ENCODE measurements at regions not wholly inside any gene's neighbourhood (a gene's known extent, or its start where the extent isn't known, plus 50 kb on each side); places are given as distances from the start of the nearest gene placed in this dataset.

- H3K4me1 ChIP-seq, result peaks cover 0 to 11% (median 0%) of the 10 kb centered on the region in 4 donors
- WGBS, 2 donors, result 38 to 41% methylated on average over 1 of the region's 1 CpG
- peaks cover 0 to 7% (median 0%) of the 10 kb centered on the region in 4 donors for H3K9me3 ChIP-seq
- no peak for DNase-seq (ENCODE audit: low spot score in 2 of 2)
- no peaks in the 10 kb centered on the region for H3K36me3 ChIP-seq
- peak overlapping the region in 2 of 4 donors; percentile 54 to 65 for H3K27ac ChIP-seq
- no peaks in the 10 kb centered on the region for H3K27me3 ChIP-seq
- no peak overlapping the region for H3K4me3 ChIP-seq
- TF ChIP-seq EP300 (IDR thresholded peaks at IDR 0.05) (peak in 1 of 2 donors; percentile 15), CTCF (IDR thresholded peaks at IDR 0.05) (no peak), POLR2A (IDR thresholded peaks at IDR 0.05) (no peak)
Observed at GRCh38 chr9:22739712-22740111, 293.1 kb downstream of the DMRTA1 start.

- TF ChIP-seq CTCF (IDR thresholded peaks at IDR 0.05) (no peak), POLR2A (IDR thresholded peaks at IDR 0.05) (no peak), EP300 (IDR thresholded peaks at IDR 0.05) (no peak)
- Histone ChIP-seq H3K9me3 (peaks cover 0 to 7% (median 0%) of the 10 kb centered on the region in 4 donors), H3K27me3 (no peaks in the 10 kb centered on the region), H3K4me3 (no peak overlapping the region), H3K27ac (peak overlapping the region in 2 of 4 donors; percentile 54 to 68), H3K4me1 (peaks cover 0 to 11% (median 0%) of the 10 kb centered on the region in 4 donors), H3K36me3 (no peaks in the 10 kb centered on the region)
- 68 to 72% methylated on average over 1 of the region's 1 CpG for WGBS, 2 donors
- no peak for DNase-seq (ENCODE audit: low spot score in 2 of 2)
Observed at GRCh38 chr9:22740781-22741180, 294.2 kb downstream of the DMRTA1 start.

DNA sequence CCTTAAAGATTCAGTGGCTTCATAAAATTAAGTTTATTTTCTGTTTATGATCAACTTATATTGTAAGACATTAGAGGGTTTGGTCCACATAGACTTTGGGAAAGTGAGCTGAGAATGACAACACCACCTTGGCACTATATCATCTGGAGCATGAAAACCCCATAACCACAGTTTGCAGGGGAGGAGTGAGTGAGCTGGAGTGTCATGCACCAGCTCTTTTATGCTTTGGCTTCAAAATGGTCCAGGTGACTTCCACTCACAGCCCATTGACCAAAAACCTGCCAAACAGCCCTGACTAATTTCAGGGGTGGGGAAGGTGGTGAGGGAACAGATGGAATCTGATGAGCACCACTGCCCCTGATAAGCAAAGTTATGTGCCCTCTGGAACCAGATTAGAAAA, 295.8 kb downstream of the DMRTA1 start:
- TF ChIP-seq POLR2A (IDR thresholded peaks at IDR 0.05), result no peak
- TF ChIP-seq CTCF (IDR thresholded peaks at IDR 0.05), result no peak
- TF ChIP-seq EP300 (IDR thresholded peaks at IDR 0.05), result no peak
- Histone ChIP-seq H3K27me3 (no peaks in the 10 kb centered on the region), H3K27ac (no peak overlapping the region), H3K4me1 (peaks cover 0 to 11% (median 0%) of the 10 kb centered on the region in 4 donors), H3K9me3 (peaks cover 0 to under 1% (median 0%) of the 10 kb centered on the region in 4 donors), H3K4me3 (no peak overlapping the region), H3K36me3 (no peaks in the 10 kb centered on the region)
- no peak for DNase-seq (ENCODE audit: low spot score in 2 of 2)

GRCh38 chr9:22773501-22774220, 327.0 kb downstream of the DMRTA1 start:
- TF ChIP-seq EP300 (IDR thresholded peaks at IDR 0.05), result no peak
- Histone ChIP-seq H3K4me1 (no peaks in the 10 kb centered on the region), H3K4me3 (no peak overlapping the region), H3K9me3 (no peaks in the 10 kb centered on the region), H3K27me3 (no peaks in the 10 kb centered on the region), H3K27ac (no peak overlapping the region), H3K36me3 (no peaks in the 10 kb centered on the region)
- 86 to 96% methylated on average over 3 of the region's 3 CpGs for WGBS, 2 donors
- DNase-seq (ENCODE audit: low spot score in 2 of 2), result no peak

DNA sequence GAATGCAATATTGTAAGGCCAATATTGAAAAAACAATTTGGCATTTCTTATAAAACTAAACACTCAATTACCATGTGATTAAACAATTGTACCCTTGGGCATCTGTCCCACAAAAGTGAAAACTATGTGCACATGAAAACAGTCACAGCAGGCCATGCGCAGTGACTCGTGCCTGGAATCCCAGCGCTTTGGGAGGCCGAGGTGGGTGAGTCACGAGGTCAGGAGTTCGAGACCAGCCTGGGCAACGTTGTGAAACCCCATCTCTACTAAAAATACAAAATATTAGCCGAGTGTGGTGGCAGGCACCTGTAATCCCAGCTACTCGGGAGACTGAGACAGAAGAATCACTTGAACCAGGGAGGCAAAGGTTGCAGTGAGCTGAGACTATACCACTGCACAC, 343.7 kb downstream of the DMRTA1 start:
- Histone ChIP-seq H3K36me3 (no peaks in the 10 kb centered on the region), H3K4me3 (no peak overlapping the region), H3K27ac (no peak overlapping the region), H3K9me3 (peaks cover 0 to 6% (median 0%) of the 10 kb centered on the region in 4 donors), H3K4me1 (no peaks in the 10 kb centered on the region), H3K27me3 (no peaks in the 10 kb centered on the region)
- TF ChIP-seq CTCF (IDR thresholded peaks at IDR 0.05) (no peak), EP300 (IDR thresholded peaks at IDR 0.05) (no peak), POLR2A (IDR thresholded peaks at IDR 0.05) (no peak)
- 76 to 81% methylated on average over 9 of the region's 9 CpGs for WGBS, 2 donors
- no peak for DNase-seq (ENCODE audit: low spot score in 2 of 2)

Data from tibial nerve (tissue), 4 donors.